CD4-positive, alpha-beta memory T cell (primary cell): ENCODE measurements at regions not wholly inside any gene's neighbourhood (a gene's known extent, or its start where the extent isn't known, plus 50 kb on each side); places are given as distances from the start of the nearest gene placed in this dataset.

Experiments used
- CTCF ChIA-PET: fragments of 350-600 bp; sonication (Branson Sonifier 250); formaldehyde crosslinking; loops from one replicate; lab custom pipeline; 2021; ENCODE audit warnings: inconsistent platforms; ENCODE audit not compliant: partially characterized antibody; lab: Charles Lee
- POLR2A ChIA-PET: fragments of 350-600 bp; sonication (Branson Sonifier 250); formaldehyde crosslinking; loops from one replicate; lab custom pipeline; 2021; ENCODE audit not compliant: partially characterized antibody; lab: Charles Lee
- DNase-seq, 5 donors: peaks; one replicate each; pipeline versions ENCODE4 v3.0.0 to v3.0.0-alpha.2; 2020 to 2022; ENCODE audit warnings: mixed read lengths in 1 of 5
- H3K27ac ChIP-seq: one replicate; pipeline ENCODE4 v1.7.0; 2013; ENCODE audit warnings: low read depth, low read length
- H3K27me3 ChIP-seq: 2 replicates; pipeline ENCODE4 v1.7.0; 2013; ENCODE audit warnings: mild to moderate bottlenecking, low read length, moderate library complexity; ENCODE audit not compliant: insufficient read depth
- H3K36me3 ChIP-seq: 2 replicates; pipeline ENCODE4 v1.7.0; 2013; ENCODE audit warnings: mild to moderate bottlenecking, low read length, moderate library complexity; ENCODE audit not compliant: insufficient read depth
- H3K4me1 ChIP-seq: 2 replicates; pipeline ENCODE4 v1.7.0; 2013; ENCODE audit warnings: mild to moderate bottlenecking, low read length, moderate library complexity; ENCODE audit not compliant: insufficient read depth
- H3K4me3 ChIP-seq, 2 donors: one replicate each; pipeline ENCODE4 v1.7.0; 2013; ENCODE audit warnings: low read length in 2 of 2, mild to moderate bottlenecking in 1 of 2
- H3K9me3 ChIP-seq, 2 donors: one replicate each; pipeline ENCODE4 v1.7.0; 2013; ENCODE audit warnings: low read length in 2 of 2, control low read depth in 1 of 2; ENCODE audit not compliant: control insufficient read depth in 1 of 2
- H3K27ac Mint-ChIP-seq, 7 donors: one replicate each; pipeline ENCODE4 v1.8.0; 2020 to 2021; ENCODE audit warnings: mixed read lengths in 7 of 7, mild to moderate bottlenecking in 6 of 7, inconsistent platforms in 3 of 7, moderate library complexity in 3 of 7
- H3K27me3 Mint-ChIP-seq, 2 donors: one replicate each; pipeline ENCODE4 v1.8.0; 2020 to 2021; ENCODE audit warnings: mixed read lengths in 2 of 2
- H3K36me3 Mint-ChIP-seq, 2 donors: one replicate each; pipeline ENCODE4 v1.8.0; 2020 to 2021; ENCODE audit warnings: mixed read lengths in 2 of 2, inconsistent platforms in 1 of 2, mild to moderate bottlenecking in 1 of 2
- H3K4me1 Mint-ChIP-seq, 4 donors: one replicate each; pipeline ENCODE4 v1.8.0; 2020 to 2021; ENCODE audit warnings: mixed read lengths in 4 of 4, mild to moderate bottlenecking in 1 of 4
- H3K4me3 Mint-ChIP-seq, 8 donors: one replicate each; pipeline ENCODE4 v1.8.0; 2020 to 2021; ENCODE audit warnings: mixed read lengths in 8 of 8, mild to moderate bottlenecking in 7 of 8, moderate library complexity in 6 of 8, inconsistent platforms in 3 of 8
- H3K9me3 Mint-ChIP-seq, 8 donors: one replicate each; pipeline ENCODE4 v1.8.0; 2020 to 2021; ENCODE audit warnings: mixed read lengths in 8 of 8, mild to moderate bottlenecking in 5 of 8, inconsistent platforms in 3 of 8, moderate library complexity in 1 of 8
- intact Hi-C: fragments of 100-400 bp; cut with micrococcal nuclease; formaldehyde crosslinking; loops from one replicate; pipeline ENCODE4 v1.15.1; 2023

DNA sequence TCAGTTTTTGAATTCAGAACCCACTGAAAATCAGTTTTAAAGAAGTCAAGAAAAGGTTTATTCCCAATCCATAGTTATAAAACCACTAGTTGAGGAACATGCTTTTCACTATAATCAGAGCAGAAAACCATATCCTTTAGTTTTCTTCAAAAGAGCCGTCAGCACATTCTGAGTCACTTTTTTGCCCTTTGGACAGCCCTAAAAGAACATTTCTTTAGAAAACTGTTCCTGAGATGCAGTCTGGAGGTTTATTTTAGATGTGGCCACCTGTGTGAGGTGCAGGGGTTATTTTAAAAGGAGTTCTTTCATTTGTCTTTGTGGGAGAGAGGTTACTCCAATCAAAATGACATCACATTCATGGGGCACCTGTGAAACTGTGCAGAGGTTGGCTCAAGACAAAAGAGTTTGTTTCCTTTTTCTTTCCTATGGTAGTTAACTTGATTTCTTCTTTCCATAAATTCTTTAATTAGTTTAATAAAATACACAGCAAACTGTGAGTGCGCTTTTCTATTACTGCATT, 221.6 kb upstream of the RPS23 start:
- H3K27ac ChIP-seq, result no peak overlapping the region
- intact Hi-C loops, result loop anchor here (10.0 kb wide), 1 partner anchor 145 kb away; no protein-coding TSS in a partner anchor
- no peaks in the 10 kb centered on the region for H3K36me3 ChIP-seq
- DNase-seq, result no peak
- POLR2A ChIA-PET, result no interaction called here
- Mint-ChIP-seq H3K27ac (no peak overlapping the region), H3K27me3 (no peaks in the 10 kb centered on the region), H3K9me3 (peaks cover 0 to 2% (median 0%) of the 10 kb centered on the region in 8 donors), H3K4me1 (peaks cover 0 to 3% (median 0%) of the 10 kb centered on the region in 4 donors), H3K4me3 (no peak overlapping the region), H3K36me3 (no peaks in the 10 kb centered on the region)
- no peaks in the 10 kb centered on the region for H3K27me3 ChIP-seq
- no peak overlapping the region for H3K4me3 ChIP-seq
- no peaks in the 10 kb centered on the region for H3K4me1 ChIP-seq
- CTCF ChIA-PET, result no interaction called here
- no peaks in the 10 kb centered on the region for H3K9me3 ChIP-seq

DNA sequence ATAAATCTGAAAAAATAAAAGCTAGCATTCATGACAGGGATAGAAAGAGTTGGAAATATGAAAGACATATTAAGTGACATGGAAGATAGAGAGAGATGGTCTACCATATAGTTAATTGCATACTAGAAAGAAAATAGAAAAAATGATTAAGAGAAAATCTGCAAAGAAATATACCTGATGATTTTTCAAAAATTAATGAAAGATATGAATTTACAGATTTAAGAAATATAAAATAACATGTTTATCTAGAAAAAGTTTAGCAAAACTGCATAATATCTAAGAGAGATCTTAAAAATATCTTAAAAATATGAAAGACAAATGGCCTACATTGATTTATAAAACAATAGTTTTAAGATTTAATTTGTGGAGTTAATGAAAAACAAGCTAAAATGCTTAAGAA, 219.1 kb upstream of the RPS23 start:
- intact Hi-C loops, result loop anchor here (10.0 kb wide), 1 partner anchor 142 kb away; no protein-coding TSS in a partner anchor
- no peaks in the 10 kb centered on the region for H3K27me3 Mint-ChIP-seq
- POLR2A ChIA-PET, result no interaction called here

DNA sequence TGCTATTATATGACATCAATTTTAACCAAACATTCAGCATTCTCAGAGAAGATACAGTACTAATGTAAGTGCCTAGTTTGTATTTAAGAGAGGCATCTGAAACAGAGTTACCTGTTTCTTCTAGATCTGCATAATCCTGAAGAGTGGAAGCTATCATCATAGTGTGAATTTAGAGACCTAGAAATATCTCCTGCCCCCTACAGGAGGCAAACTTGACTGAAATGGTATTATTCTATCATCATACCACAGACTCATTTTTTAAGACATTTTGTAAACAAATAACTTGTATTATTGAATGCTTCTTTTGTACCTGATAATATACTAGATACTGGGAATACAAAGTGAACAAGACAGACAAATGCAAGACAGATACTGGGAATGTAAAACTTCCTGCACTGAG, 216.8 kb upstream of the RPS23 start:
- POLR2A ChIA-PET, result no interaction called here
- Histone ChIP-seq H3K27me3 (no peaks in the 10 kb centered on the region), H3K4me1 (no peaks in the 10 kb centered on the region), H3K27ac (no peak overlapping the region), H3K36me3 (no peaks in the 10 kb centered on the region), H3K9me3 (no peaks in the 10 kb centered on the region), H3K4me3 (no peak overlapping the region)
- intact Hi-C loops, result loop anchor here (10.0 kb wide), 1 partner anchor 140 kb away; no protein-coding TSS in a partner anchor
- peaks cover 0 to 5% of the 10 kb centered on the region in 2 donors for H3K27me3 Mint-ChIP-seq
- H3K36me3 Mint-ChIP-seq, result no peaks in the 10 kb centered on the region
- H3K4me3 Mint-ChIP-seq, result no peak overlapping the region
- peaks cover 0 to 2% (median 0%) of the 10 kb centered on the region in 8 donors for H3K9me3 Mint-ChIP-seq
- no peak overlapping the region for H3K27ac Mint-ChIP-seq
- peaks cover 0 to 6% (median 5%) of the 10 kb centered on the region in 4 donors for H3K4me1 Mint-ChIP-seq
- DNase-seq, result no peak
- CTCF ChIA-PET, result interaction anchor here (1.2 to 1.8 kb wide), 3 partner anchors 142 to 146 kb away, joined by 3 to 5 read pairs (median 3); no protein-coding TSS in a partner anchor

More for the DNA sequence above, 219.1 kb upstream of the RPS23 start:
- H3K27me3 ChIP-seq, result no peaks in the 10 kb centered on the region
- peaks cover 0 to 2% (median 0%) of the 10 kb centered on the region in 8 donors for H3K9me3 Mint-ChIP-seq
- DNase-seq, result no peak
- H3K4me3 ChIP-seq, result no peak overlapping the region
- no peak overlapping the region for H3K4me3 Mint-ChIP-seq
- H3K27ac ChIP-seq, result no peak overlapping the region
- peaks cover 0 to 8% (median 6%) of the 10 kb centered on the region in 4 donors for H3K4me1 Mint-ChIP-seq
- no peaks in the 10 kb centered on the region for H3K36me3 Mint-ChIP-seq
- H3K4me1 ChIP-seq, result no peaks in the 10 kb centered on the region
- H3K27ac Mint-ChIP-seq, result no peak overlapping the region
- no peaks in the 10 kb centered on the region for H3K36me3 ChIP-seq
- CTCF ChIA-PET, result no interaction called here
- no peaks in the 10 kb centered on the region for H3K9me3 ChIP-seq

DNA sequence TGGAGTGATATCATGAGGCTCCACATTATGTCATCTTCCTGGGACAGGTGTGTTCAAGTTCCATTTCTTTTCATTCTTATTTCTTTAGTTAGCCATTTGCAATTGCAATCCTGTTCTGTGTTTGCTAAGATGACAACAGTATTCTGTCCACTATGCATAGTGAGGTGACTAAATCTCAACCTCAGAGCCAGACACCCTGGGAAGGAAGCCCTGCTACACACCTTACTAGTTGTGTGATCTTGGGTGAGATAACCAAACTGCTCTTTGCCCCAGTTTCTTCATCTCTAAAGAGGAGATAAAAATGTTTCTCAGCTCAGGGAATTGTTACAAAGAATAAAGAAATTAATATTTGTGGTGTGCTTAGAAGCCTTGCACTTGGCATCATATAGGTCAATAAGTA, 215.1 kb upstream of the RPS23 start:
- ChIA-PET POLR2A (no interaction called here), CTCF (interaction anchor here (1.8 kb wide), 1 partner anchor 140 kb away, joined by 5 read pairs; no protein-coding TSS in a partner anchor)
- Mint-ChIP-seq H3K27ac (no peak overlapping the region), H3K9me3 (peaks cover 0 to 2% (median 0%) of the 10 kb centered on the region in 8 donors), H3K4me1 (peaks cover 0 to 6% (median 5%) of the 10 kb centered on the region in 4 donors), H3K4me3 (no peak overlapping the region), H3K27me3 (peaks cover 0 to 5% of the 10 kb centered on the region in 2 donors), H3K36me3 (no peaks in the 10 kb centered on the region)
- no peak for DNase-seq
- H3K27me3 ChIP-seq, result no peaks in the 10 kb centered on the region
- no peaks in the 10 kb centered on the region for H3K9me3 ChIP-seq
- no peaks in the 10 kb centered on the region for H3K4me1 ChIP-seq
- intact Hi-C loops, result loop anchor here (10.0 kb wide), 1 partner anchor 138 kb away; no protein-coding TSS in a partner anchor
- no peaks in the 10 kb centered on the region for H3K36me3 ChIP-seq
- H3K27ac ChIP-seq, result no peak overlapping the region
- H3K4me3 ChIP-seq, result no peak overlapping the region

DNA sequence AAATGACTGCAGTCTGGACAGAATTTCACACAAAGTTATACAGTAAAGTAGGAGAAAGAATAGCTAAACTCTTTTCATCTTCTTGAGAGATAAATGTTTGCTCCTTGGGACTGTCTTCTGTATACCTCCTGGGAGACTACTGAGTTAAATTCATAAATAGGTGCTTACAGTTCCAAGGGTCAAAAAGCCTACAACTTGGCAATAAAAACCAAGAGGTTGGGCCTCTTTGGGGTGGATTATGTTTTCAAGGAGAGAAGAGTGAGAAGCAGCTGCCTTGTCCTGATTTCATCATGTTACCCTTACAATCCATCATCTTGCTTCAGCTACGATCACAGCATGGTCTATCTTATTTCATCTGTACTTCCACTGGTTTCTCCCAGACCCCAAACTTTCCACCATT, 213.2 kb upstream of the RPS23 start:
- Histone ChIP-seq H3K9me3 (no peaks in the 10 kb centered on the region), H3K27ac (no peak overlapping the region), H3K4me1 (no peaks in the 10 kb centered on the region), H3K27me3 (no peaks in the 10 kb centered on the region), H3K4me3 (no peak overlapping the region), H3K36me3 (no peaks in the 10 kb centered on the region)
- ChIA-PET POLR2A (no interaction called here), CTCF (no interaction called here)
- DNase-seq, result no peak
- Mint-ChIP-seq H3K27me3 (peaks cover 0 to 5% of the 10 kb centered on the region in 2 donors), H3K36me3 (no peaks in the 10 kb centered on the region), H3K9me3 (peaks cover 0 to 2% (median 0%) of the 10 kb centered on the region in 8 donors), H3K4me3 (no peak overlapping the region), H3K27ac (no peak overlapping the region), H3K4me1 (peaks cover 0 to 6% (median 5%) of the 10 kb centered on the region in 4 donors)
- intact Hi-C loops, result loop anchor here (10.0 kb wide), 1 partner anchor 137 kb away; no protein-coding TSS in a partner anchor

DNA sequence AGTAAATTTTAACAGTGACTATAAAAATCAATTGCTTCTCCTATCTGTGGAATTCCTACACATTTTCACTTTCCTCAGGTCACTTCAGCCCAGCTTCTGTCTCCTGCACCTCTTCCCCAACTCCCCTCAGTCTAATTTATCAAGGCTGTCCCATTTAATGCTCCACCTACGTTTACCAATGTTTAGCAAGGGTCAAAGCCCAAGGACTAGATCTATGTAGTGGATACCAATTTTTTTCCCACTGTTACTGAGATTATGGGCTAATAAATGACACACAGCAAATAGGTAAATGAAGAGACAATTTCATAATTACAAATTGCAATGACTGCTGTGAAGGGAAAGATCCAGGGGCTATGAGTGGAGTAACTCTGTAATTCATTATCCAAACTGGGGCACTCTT, 211.5 kb upstream of the RPS23 start:
- intact Hi-C loops, result loop anchor here (10.0 kb wide), 1 partner anchor 135 kb away; no protein-coding TSS in a partner anchor
- Mint-ChIP-seq H3K4me3 (no peak overlapping the region), H3K36me3 (no peaks in the 10 kb centered on the region), H3K27ac (no peak overlapping the region), H3K4me1 (peaks cover 0 to 6% (median 5%) of the 10 kb centered on the region in 4 donors), H3K27me3 (peaks cover 0 to 5% of the 10 kb centered on the region in 2 donors), H3K9me3 (peaks cover 0 to 2% (median 0%) of the 10 kb centered on the region in 8 donors)
- Histone ChIP-seq H3K27me3 (no peaks in the 10 kb centered on the region), H3K4me3 (no peak overlapping the region), H3K36me3 (no peaks in the 10 kb centered on the region), H3K27ac (no peak overlapping the region), H3K9me3 (no peaks in the 10 kb centered on the region), H3K4me1 (no peaks in the 10 kb centered on the region)
- CTCF ChIA-PET, result no interaction called here
- POLR2A ChIA-PET, result no interaction called here
- DNase-seq, result no peak

DNA sequence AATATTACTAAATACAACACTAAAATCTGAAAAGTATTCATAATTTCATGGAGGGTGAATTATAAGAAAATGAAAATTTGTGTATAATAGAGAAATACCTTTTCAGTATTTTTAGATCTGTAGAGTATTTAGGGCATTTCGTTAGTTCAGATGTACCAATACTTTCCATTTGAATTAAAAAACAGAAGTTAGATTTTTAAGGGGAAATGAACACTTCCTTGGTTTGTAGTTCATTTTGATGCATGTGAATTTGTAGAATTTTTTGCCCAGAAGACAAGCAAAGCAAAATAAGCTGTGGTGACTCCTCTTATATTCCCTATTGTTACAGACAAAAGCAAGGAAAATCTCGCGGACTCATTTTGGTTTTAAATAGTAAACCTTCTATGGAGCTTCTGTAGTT, 209.0 kb upstream of the RPS23 start:
- H3K27ac ChIP-seq, result no peak overlapping the region
- H3K4me1 ChIP-seq, result no peaks in the 10 kb centered on the region
- no peaks in the 10 kb centered on the region for H3K36me3 ChIP-seq
- intact Hi-C loops, result no loop called here
- no peak overlapping the region for H3K4me3 ChIP-seq
- no peaks in the 10 kb centered on the region for H3K9me3 ChIP-seq
- no peak overlapping the region for H3K27ac Mint-ChIP-seq
- no peaks in the 10 kb centered on the region for H3K36me3 Mint-ChIP-seq
- no peak overlapping the region for H3K4me3 Mint-ChIP-seq
- no peak for DNase-seq
- ChIA-PET CTCF (no interaction called here), POLR2A (no interaction called here)
- no peaks in the 10 kb centered on the region for H3K4me1 Mint-ChIP-seq
- peaks cover 0 to 2% (median 0%) of the 10 kb centered on the region in 8 donors for H3K9me3 Mint-ChIP-seq
- H3K27me3 ChIP-seq, result no peaks in the 10 kb centered on the region
- H3K27me3 Mint-ChIP-seq, result peaks cover 8 to 11% of the 10 kb centered on the region in 2 donors
